ENCODE measurements at regions not wholly inside any gene's neighbourhood (a gene's known extent, or its start where the extent isn't known, plus 50 kb on each side); places are given as distances from the start of the nearest gene placed in this dataset.

DNA sequence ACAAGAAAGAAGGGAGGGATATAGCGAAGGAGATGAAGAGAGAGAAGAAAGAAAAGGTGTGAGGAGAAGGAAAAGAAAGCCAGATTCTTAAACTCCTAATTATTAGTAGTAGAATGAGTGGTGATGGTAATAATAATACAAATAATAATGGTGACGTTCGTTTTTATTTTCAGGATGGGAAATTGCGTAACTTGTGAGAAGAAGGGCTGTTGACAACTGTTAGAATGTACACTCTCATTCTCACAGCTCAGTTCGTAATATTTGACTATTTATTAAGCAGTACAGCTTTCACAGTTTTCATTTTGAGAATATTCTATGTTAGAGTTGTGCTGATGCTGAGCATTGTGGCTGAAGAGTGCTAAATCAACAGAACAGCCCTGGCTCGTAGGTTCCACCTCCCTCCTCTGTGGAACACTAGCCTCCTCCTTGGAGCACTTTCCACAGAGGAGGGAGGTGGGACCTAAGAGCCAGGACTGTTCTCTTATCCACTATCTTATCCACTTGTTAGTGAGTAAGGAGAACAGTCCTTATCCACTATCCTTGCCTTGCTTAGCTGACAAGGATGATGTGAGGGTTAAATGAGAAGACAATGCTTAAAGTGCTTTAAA lies 258.3 kb upstream of the VLDLR start:
- TF ChIP-seq, protein P1, sequence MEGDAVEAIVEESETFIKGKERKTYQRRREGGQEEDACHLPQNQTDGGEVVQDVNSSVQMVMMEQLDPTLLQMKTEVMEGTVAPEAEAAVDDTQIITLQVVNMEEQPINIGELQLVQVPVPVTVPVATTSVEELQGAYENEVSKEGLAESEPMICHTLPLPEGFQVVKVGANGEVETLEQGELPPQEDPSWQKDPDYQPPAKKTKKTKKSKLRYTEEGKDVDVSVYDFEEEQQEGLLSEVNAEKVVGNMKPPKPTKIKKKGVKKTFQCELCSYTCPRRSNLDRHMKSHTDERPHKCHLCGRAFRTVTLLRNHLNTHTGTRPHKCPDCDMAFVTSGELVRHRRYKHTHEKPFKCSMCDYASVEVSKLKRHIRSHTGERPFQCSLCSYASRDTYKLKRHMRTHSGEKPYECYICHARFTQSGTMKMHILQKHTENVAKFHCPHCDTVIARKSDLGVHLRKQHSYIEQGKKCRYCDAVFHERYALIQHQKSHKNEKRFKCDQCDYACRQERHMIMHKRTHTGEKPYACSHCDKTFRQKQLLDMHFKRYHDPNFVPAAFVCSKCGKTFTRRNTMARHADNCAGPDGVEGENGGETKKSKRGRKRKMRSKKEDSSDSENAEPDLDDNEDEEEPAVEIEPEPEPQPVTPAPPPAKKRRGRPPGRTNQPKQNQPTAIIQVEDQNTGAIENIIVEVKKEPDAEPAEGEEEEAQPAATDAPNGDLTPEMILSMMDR (IDR thresholded peaks at IDR 0.05; ENCODE audit: low read depth, low read length) = no peak
- DNase-seq (ENCODE audit: extremely low read depth, low read depth) = no peak

GRCh38 chr9:2363781-2364180 lies 257.8 kb upstream of the VLDLR start:
- DNase-seq (ENCODE audit: extremely low read depth, low read depth) = no peak
- TF ChIP-seq, protein P1 (IDR thresholded peaks at IDR 0.05; ENCODE audit: low read depth, low read length) = no peak

GRCh38 chr9:2367970-2368369 lies 253.6 kb upstream of the VLDLR start:
- TF ChIP-seq, protein P1 (IDR thresholded peaks at IDR 0.05; ENCODE audit: low read depth, low read length) = no peak

GRCh38 chr9:2373648-2374047 lies 247.9 kb upstream of the VLDLR start:
- TF ChIP-seq, protein P1 (IDR thresholded peaks at IDR 0.05; ENCODE audit: low read depth, low read length) = no peak
- DNase-seq (ENCODE audit: extremely low read depth, low read depth) = no peak

More at GRCh38 chr9:2367970-2368369, 253.6 kb upstream of the VLDLR start:
- DNase-seq (ENCODE audit: extremely low read depth, low read depth) = no peak

DNA sequence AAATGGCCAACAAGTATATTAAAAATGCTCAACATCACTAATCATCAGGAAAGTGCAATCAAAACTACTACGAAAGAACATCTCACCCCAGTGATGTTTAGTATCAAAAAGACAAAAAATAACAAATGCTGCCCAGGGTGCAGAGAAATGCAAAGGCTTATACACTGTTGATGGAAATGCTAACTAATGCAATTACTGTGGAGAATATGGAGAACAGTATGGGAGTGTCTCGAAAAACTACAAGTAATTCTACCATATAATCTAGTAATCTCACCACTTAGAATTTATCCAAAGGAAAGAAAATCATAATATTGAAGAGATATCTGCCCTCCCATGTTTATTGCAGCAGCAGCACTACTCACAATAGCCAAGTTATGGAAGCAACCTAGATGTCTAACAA lies 246.5 kb upstream of the VLDLR start:
- TF ChIP-seq, protein P1 (IDR thresholded peaks at IDR 0.05; ENCODE audit: low read depth, low read length) = no peak

GRCh38 chr9:2377117-2377516 lies 244.5 kb upstream of the VLDLR start:
- TF ChIP-seq, protein P1 (IDR thresholded peaks at IDR 0.05; ENCODE audit: low read depth, low read length) = no peak
- DNase-seq (ENCODE audit: extremely low read depth, low read depth) = no peak

More for the DNA sequence above, 246.5 kb upstream of the VLDLR start:
- no peak for DNase-seq (ENCODE audit: extremely low read depth, low read depth)

DNA sequence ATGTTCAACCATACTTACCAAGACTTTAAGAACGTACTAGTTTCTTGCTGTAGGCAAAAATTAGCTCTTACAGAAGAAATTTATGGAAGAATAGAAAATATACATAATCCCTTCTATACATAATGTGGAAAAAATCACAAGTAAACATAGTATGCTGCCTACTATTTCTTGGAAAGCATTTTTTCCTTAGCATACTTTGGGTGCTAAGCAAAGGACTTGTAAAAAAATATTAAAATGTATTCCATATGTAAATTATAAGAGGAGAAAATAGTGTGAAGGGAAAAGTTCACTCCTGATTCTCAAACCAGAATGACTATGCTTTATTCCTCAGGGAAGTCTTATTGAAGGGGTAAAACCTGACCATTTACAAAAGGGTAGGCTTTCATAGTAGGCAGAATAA lies 243.8 kb upstream of the VLDLR start:
- TF ChIP-seq, protein P1 (IDR thresholded peaks at IDR 0.05; ENCODE audit: low read depth, low read length) = no peak
- no peak for DNase-seq (ENCODE audit: extremely low read depth, low read depth)
